GM23338 (cell line): ENCODE measurements at regions not wholly inside any gene's neighbourhood (a gene's known extent, or its start where the extent isn't known, plus 50 kb on each side); places are given as distances from the start of the nearest gene placed in this dataset.

Source experiments
- ATAC-seq: fragments of 200-7000 bp; cut with Tn5 transposase; 3 replicates; pipeline ENCODE4 v1.9.1; 2020
- DNase-seq: peaks from one replicate; pipeline ENCODE4 v3.0.0-alpha.2; 2015; ENCODE audit warnings: low spot score
- H2AFZ ChIP-seq: fragments of 200-600 bp; sonication (generic); 2 replicates; pipeline ENCODE4 v1.8.0; 2016; ENCODE audit warnings: antibody characterized with exemption, mild to moderate bottlenecking, moderate library complexity
- H3F3A ChIP-seq: fragments of 200-600 bp; sonication (generic); replicated peaks from 2 replicates; pipeline ENCODE4 v1.8.0; 2017; ENCODE audit warnings: antibody characterized with exemption, mixed run types, low read depth
- H3K27ac ChIP-seq: fragments of 200-600 bp; sonication (generic); 2 replicates; pipeline ENCODE4 v1.6.1; 2016; ENCODE audit warnings: low read depth
- H3K27me3 ChIP-seq: fragments of 200-600 bp; sonication (generic); 2 replicates; pipeline ENCODE4 v1.8.0; 2016; ENCODE audit warnings: mild to moderate bottlenecking, mixed run types, moderate library complexity; ENCODE audit not compliant: insufficient read depth
- H3K36me3 ChIP-seq: fragments of 200-600 bp; sonication (generic); 2 replicates; pipeline ENCODE4 v1.8.0; 2016; ENCODE audit warnings: mild to moderate bottlenecking; ENCODE audit not compliant: insufficient read depth
- H3K4me1 ChIP-seq: fragments of 200-600 bp; sonication (generic); 2 replicates; pipeline ENCODE4 v1.8.0; 2016; ENCODE audit warnings: mild to moderate bottlenecking, moderate library complexity; ENCODE audit not compliant: insufficient read depth
- H3K4me2 ChIP-seq: fragments of 200-600 bp; sonication (generic); 2 replicates; pipeline ENCODE4 v1.7.1; 2017; ENCODE audit warnings: mixed run types
- H3K4me3 ChIP-seq: fragments of 200-600 bp; sonication (generic); 2 replicates; pipeline ENCODE4 v1.6.1; 2016; ENCODE audit warnings: mixed run types
- H3K79me2 ChIP-seq: fragments of 200-600 bp; sonication (generic); replicated peaks from 2 replicates; pipeline ENCODE4 v1.8.0; 2017; ENCODE audit warnings: mild to moderate bottlenecking; ENCODE audit not compliant: insufficient read depth
- H3K9me2 ChIP-seq: fragments of 200-600 bp; sonication (generic); 2 replicates; pipeline ENCODE4 v1.8.0; 2017; ENCODE audit not compliant: insufficient read depth
- H4K20me1 ChIP-seq: fragments of 200-600 bp; sonication (generic); replicated peaks from 2 replicates; pipeline ENCODE4 v1.8.0; 2017; ENCODE audit warnings: mild to moderate bottlenecking; ENCODE audit not compliant: insufficient read depth
- H3K27ac Mint-ChIP-seq: 2 replicates; pipeline ENCODE4 v1.8.0; 2020; ENCODE audit warnings: inconsistent platforms, mild to moderate bottlenecking, moderate library complexity, mixed read lengths
- H3K27me3 Mint-ChIP-seq: 3 replicates; pipeline ENCODE4 v1.8.0; 2022; ENCODE audit warnings: low read depth, mild to moderate bottlenecking, moderate library complexity, mixed read lengths, inconsistent platforms; ENCODE audit not compliant: insufficient read depth, poor library complexity
- H3K36me3 Mint-ChIP-seq: 3 replicates; pipeline ENCODE4 v1.8.0; 2021; ENCODE audit warnings: low read depth, mild to moderate bottlenecking, inconsistent platforms, moderate library complexity, mixed read lengths
- H3K4me1 Mint-ChIP-seq: 3 replicates; pipeline ENCODE4 v1.8.0; 2020; ENCODE audit warnings: mild to moderate bottlenecking, inconsistent platforms, mixed read lengths
- H3K4me3 Mint-ChIP-seq: 3 replicates; pipeline ENCODE4 v1.8.0; 2021; ENCODE audit warnings: moderate library complexity, mild to moderate bottlenecking, inconsistent platforms, mixed read lengths
- H3K9me3 Mint-ChIP-seq: 3 replicates; pipeline ENCODE4 v1.8.0; 2020; ENCODE audit warnings: moderate library complexity, mild to moderate bottlenecking, inconsistent platforms, mixed read lengths
- CREB1 ChIP-seq: fragments of 250-450 bp; sonication (Bioruptor Pico); IDR thresholded peaks from 2 replicates; pipeline ENCODE4 v1.5.0; 2020; ENCODE audit warnings: low read depth, mild to moderate bottlenecking, moderate library complexity
- ETS1 ChIP-seq: IDR thresholded peaks from 2 replicates; pipeline ENCODE4 v1.6.1; 2016; ENCODE audit warnings: antibody characterized with exemption
- EZH2 ChIP-seq: fragments of 200-600 bp; sonication (generic); IDR thresholded peaks from one replicate; pipeline ENCODE4 v1.8.0; 2017; ENCODE audit warnings: antibody characterized with exemption, mild to moderate bottlenecking, low read depth; ENCODE audit not compliant: unreplicated experiment
- EZH2phosphoT487 ChIP-seq: fragments of 200-600 bp; sonication (generic); IDR thresholded peaks from one replicate; pipeline ENCODE4 v1.8.1; 2018; ENCODE audit warnings: antibody characterized with exemption; ENCODE audit not compliant: unreplicated experiment
- JUNB ChIP-seq: IDR thresholded peaks from one replicate; pipeline ENCODE4 v1.6.1; 2016; ENCODE audit warnings: antibody characterized with exemption; ENCODE audit not compliant: unreplicated experiment
- POLR2AphosphoS5 ChIP-seq: IDR thresholded peaks from 2 replicates; pipeline ENCODE4 v1.6.1; 2016; ENCODE audit warnings: antibody characterized with exemption, low read depth
- STAT1 ChIP-seq: IDR thresholded peaks from one replicate; pipeline ENCODE4 v1.6.1; 2016; ENCODE audit warnings: antibody characterized with exemption; ENCODE audit not compliant: unreplicated experiment
- ZNF331 ChIP-seq: fragments of 250-450 bp; sonication (Bioruptor Pico); IDR thresholded peaks from 2 replicates; pipeline ENCODE4 v1.5.0; 2020; ENCODE audit warnings: low read depth, mild to moderate bottlenecking, moderate library complexity
- ZNF462 ChIP-seq: fragments of 250-450 bp; sonication (Bioruptor Pico); IDR thresholded peaks from 2 replicates; pipeline ENCODE4 v1.5.0; 2020; ENCODE audit warnings: mild to moderate bottlenecking, moderate library complexity
- TF ChIP-seq, protein P1 (sequence below), 2 experiments: fragments of 200-600 bp in 1 of 2; sonication (generic) in 1 of 2; conservative IDR thresholded peaks; 2 replicates each; pipeline versions ENCODE4 v1.5.1 to v1.6.1; 2016 to 2017; ENCODE audit warnings: antibody characterized with exemption in 2 of 2, low read depth in 2 of 2, mild to moderate bottlenecking in 2 of 2, moderate library complexity in 1 of 2
- TF ChIP-seq, protein P2 (sequence below): IDR thresholded peaks from one replicate; pipeline ENCODE4 v1.6.1; 2018; ENCODE audit warnings: antibody characterized with exemption; ENCODE audit not compliant: unreplicated experiment

DNA sequence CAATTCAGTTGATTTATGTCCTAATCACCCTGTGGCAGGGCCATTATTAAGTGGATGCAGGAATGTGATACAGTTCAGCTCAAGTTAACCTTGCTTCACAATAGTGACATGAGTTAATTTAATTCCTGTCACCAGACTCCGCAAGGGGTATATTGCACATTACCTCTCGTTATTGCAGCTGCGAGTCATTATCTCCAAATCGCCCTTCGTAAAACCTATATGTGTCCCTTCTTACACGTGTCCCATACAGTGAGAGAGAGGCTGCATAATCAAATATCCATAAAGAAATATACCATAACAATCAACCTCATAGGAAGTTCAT lies 369.9 kb upstream of the ANXA10 start (continued):
- TF ChIP-seq ZNF462 (no peak), ZNF331 (no peak), JUNB (no peak), EZH2phosphoT487 (no peak)
- TF ChIP-seq, protein P1, sequence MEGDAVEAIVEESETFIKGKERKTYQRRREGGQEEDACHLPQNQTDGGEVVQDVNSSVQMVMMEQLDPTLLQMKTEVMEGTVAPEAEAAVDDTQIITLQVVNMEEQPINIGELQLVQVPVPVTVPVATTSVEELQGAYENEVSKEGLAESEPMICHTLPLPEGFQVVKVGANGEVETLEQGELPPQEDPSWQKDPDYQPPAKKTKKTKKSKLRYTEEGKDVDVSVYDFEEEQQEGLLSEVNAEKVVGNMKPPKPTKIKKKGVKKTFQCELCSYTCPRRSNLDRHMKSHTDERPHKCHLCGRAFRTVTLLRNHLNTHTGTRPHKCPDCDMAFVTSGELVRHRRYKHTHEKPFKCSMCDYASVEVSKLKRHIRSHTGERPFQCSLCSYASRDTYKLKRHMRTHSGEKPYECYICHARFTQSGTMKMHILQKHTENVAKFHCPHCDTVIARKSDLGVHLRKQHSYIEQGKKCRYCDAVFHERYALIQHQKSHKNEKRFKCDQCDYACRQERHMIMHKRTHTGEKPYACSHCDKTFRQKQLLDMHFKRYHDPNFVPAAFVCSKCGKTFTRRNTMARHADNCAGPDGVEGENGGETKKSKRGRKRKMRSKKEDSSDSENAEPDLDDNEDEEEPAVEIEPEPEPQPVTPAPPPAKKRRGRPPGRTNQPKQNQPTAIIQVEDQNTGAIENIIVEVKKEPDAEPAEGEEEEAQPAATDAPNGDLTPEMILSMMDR (conservative IDR thresholded peaks at IDR 0.05; ENCODE audit: low read depth in 2 of 2): no peak

DNA sequence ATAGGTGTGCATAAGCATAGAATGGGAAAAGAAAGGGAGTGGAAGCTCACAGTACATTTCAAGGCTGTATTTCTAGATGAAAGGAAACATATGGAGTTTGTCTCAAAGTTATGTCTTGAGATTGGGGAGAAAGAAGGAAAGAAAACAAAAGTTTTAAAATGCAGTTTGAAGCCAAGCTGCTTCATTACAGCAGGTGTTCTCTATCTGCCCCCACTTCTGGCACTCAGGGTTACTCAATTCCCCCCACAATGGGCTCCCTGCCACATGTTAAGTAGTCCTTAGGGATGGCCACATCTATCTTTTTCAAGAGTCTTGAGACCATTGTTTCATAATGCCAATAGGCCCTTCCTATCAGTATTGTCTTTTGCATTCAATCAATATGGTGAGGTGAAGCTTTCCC lies 367.4 kb upstream of the ANXA10 start:
- Histone ChIP-seq H4K20me1 (no peaks in the 10 kb centered on the region), H2AFZ (no peak overlapping the region), H3K4me2 (no peak overlapping the region), H3F3A (no peaks in the 10 kb centered on the region), H3K27ac (no peak overlapping the region), H3K4me3 (no peak overlapping the region), H3K79me2 (no peaks in the 10 kb centered on the region), H3K27me3 (no peaks in the 10 kb centered on the region), H3K36me3 (no peaks in the 10 kb centered on the region; the same call in 1 of the 2 replicates), H3K4me1 (no peaks in the 10 kb centered on the region), H3K9me2 (no peaks in the 10 kb centered on the region; the same call in 1 of the 2 replicates)
- Mint-ChIP-seq H3K4me1 (no peaks in the 10 kb centered on the region), H3K36me3 (peaks cover 11% of the 10 kb centered on the region), H3K9me3 (peaks cover 21% of the 10 kb centered on the region), H3K27ac (no peak overlapping the region), H3K4me3 (no peak overlapping the region), H3K27me3 (peaks cover 4% of the 10 kb centered on the region)
- no peak for DNase-seq
- ATAC-seq: no peak
- no peak for TF ChIP-seq ETS1
- TF ChIP-seq EZH2phosphoT487: no peak
- TF ChIP-seq EZH2: no peak
- no peak for TF ChIP-seq STAT1
- no peak for TF ChIP-seq POLR2AphosphoS5
- no peak for TF ChIP-seq CREB1 (CRISPR knock-in tag)
- TF ChIP-seq, protein P1 (conservative IDR thresholded peaks at IDR 0.05; ENCODE audit: low read depth in 2 of 2): no peak
- TF ChIP-seq, protein P2, sequence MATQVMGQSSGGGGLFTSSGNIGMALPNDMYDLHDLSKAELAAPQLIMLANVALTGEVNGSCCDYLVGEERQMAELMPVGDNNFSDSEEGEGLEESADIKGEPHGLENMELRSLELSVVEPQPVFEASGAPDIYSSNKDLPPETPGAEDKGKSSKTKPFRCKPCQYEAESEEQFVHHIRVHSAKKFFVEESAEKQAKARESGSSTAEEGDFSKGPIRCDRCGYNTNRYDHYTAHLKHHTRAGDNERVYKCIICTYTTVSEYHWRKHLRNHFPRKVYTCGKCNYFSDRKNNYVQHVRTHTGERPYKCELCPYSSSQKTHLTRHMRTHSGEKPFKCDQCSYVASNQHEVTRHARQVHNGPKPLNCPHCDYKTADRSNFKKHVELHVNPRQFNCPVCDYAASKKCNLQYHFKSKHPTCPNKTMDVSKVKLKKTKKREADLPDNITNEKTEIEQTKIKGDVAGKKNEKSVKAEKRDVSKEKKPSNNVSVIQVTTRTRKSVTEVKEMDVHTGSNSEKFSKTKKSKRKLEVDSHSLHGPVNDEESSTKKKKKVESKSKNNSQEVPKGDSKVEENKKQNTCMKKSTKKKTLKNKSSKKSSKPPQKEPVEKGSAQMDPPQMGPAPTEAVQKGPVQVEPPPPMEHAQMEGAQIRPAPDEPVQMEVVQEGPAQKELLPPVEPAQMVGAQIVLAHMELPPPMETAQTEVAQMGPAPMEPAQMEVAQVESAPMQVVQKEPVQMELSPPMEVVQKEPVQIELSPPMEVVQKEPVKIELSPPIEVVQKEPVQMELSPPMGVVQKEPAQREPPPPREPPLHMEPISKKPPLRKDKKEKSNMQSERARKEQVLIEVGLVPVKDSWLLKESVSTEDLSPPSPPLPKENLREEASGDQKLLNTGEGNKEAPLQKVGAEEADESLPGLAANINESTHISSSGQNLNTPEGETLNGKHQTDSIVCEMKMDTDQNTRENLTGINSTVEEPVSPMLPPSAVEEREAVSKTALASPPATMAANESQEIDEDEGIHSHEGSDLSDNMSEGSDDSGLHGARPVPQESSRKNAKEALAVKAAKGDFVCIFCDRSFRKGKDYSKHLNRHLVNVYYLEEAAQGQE: no peak
- TF ChIP-seq JUNB: no peak
